Mucosa of rectum (tissue), 2 donors: ENCODE measurements at regions not wholly inside any gene's neighbourhood (a gene's known extent, or its start where the extent isn't known, plus 50 kb on each side); places are given as distances from the start of the nearest gene placed in this dataset.
"Not testable (repeated sequence)": the region's sequence is repeated elsewhere in the genome, so short reads cannot be mapped to it uniquely, and the experiment has no call there.

Experiments used
- H3K27ac ChIP-seq, 2 donors: one replicate each; pipeline ENCODE4 v1.7.0; 2013; ENCODE audit warnings: inconsistent platforms in 2 of 2, low read depth in 2 of 2, low read length in 2 of 2
- H3K27me3 ChIP-seq, 2 donors: one replicate each; pipeline ENCODE4 v1.7.0; 2013; ENCODE audit warnings: low read length in 2 of 2; ENCODE audit not compliant: control insufficient read depth in 2 of 2, insufficient read depth in 2 of 2
- H3K36me3 ChIP-seq, 2 donors: one replicate each; pipeline ENCODE4 v1.7.0; 2013; ENCODE audit warnings: low read length in 2 of 2; ENCODE audit not compliant: control insufficient read depth in 2 of 2, insufficient read depth in 2 of 2
- H3K4me1 ChIP-seq, 2 donors: one replicate each; pipeline ENCODE4 v1.7.0; 2013; ENCODE audit warnings: low read length in 2 of 2, mild to moderate bottlenecking in 1 of 2; ENCODE audit not compliant: control insufficient read depth in 2 of 2, insufficient read depth in 2 of 2
- H3K4me3 ChIP-seq, 2 donors: one replicate each; pipeline ENCODE4 v1.7.0; 2013; ENCODE audit warnings: low read length in 2 of 2
- H3K9ac ChIP-seq, 2 donors: one replicate each; pipeline ENCODE4 v1.7.0; 2013; ENCODE audit warnings: low read length in 2 of 2, low read depth in 1 of 2, mild to moderate bottlenecking in 1 of 2
- H3K9me3 ChIP-seq, 2 donors: one replicate each; pipeline ENCODE4 v1.7.0; 2013; ENCODE audit warnings: low read length in 2 of 2; ENCODE audit not compliant: control insufficient read depth in 2 of 2
- donor health status: healthy.
- donor health status: Normal muscosa, but diverticular disease.

DNA sequence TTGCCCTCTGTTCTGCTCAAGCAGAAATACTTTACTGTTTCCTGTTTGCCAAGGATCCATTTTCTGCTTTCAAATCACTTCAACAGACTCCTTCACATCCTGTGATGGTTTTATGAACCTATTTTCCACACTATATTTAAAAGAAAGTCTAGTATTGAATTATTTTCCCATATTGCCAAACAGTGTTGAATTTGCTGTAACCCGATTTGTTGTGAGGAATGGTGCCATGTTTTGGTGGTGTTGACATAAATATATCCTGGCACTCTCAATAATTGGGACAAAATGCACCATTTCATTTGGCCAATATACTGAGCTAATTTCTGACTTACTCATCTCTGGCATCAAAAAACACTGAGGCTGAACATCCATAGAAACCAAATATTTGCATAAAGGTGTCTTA lies 615.4 kb upstream of the SEMA3D start:
- H3K27me3 ChIP-seq, result no peaks in the 10 kb centered on the region
- H3K9me3 ChIP-seq, result no peaks in the 10 kb centered on the region
- no peaks in the 10 kb centered on the region for H3K4me1 ChIP-seq
- H3K4me3 ChIP-seq, result no peak overlapping the region
- H3K27ac ChIP-seq, result no peak overlapping the region
- H3K36me3 ChIP-seq, result no peaks in the 10 kb centered on the region
- H3K9ac ChIP-seq, result no peak overlapping the region

DNA sequence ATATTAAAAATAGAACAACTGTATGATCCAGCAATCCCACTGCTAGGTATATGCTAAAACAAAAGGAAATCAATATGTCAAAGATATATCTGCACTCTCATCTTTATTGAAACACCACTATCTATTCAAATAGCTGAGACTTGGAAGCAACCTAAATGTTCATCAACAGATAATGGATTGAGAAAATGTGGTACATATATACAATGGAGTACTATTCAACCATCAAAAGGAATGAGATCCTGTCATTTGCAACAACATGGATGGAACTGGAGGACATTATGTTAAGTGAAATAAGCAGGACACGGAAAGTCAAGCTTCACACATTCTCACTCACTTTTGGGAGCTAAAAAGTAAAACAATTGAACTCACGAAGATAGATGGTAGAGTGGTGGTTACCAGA lies 610.1 kb upstream of the SEMA3D start:
- H3K4me1 ChIP-seq, result no peaks in the 10 kb centered on the region
- no peak overlapping the region for H3K27ac ChIP-seq
- no peak overlapping the region for H3K9ac ChIP-seq
- H3K4me3 ChIP-seq, result no peak overlapping the region
- H3K36me3 ChIP-seq, result no peaks in the 10 kb centered on the region
- H3K9me3 ChIP-seq, result no peaks in the 10 kb centered on the region
- H3K27me3 ChIP-seq, result no peaks in the 10 kb centered on the region

GRCh38 chr7:85791098-85791497 lies 604.2 kb upstream of the SEMA3D start:
- H3K36me3 ChIP-seq, H3K4me3 ChIP-seq, H3K9me3 ChIP-seq, H3K9ac ChIP-seq, H3K27me3 ChIP-seq, H3K4me1 ChIP-seq, H3K27ac ChIP-seq: not testable (repeated sequence)

DNA sequence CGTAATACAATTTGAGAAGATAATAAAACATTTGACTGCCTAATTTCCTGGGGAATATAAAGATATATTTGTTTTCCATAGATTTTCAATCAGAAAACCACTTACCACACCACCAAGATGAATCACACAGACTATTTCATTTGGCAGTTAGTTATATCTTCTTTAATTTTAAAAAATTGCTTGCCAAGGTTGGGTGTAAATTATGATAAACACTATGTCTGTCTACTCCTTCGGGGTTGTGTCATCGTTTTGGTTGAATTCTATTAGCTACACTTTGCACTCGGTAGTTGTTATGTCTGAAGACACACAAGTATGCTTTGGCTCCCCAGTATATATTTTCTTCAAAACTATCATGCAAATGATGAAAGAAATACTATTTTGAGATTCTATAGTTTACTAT lies 594.8 kb upstream of the SEMA3D start:
- no peaks in the 10 kb centered on the region for H3K36me3 ChIP-seq
- no peaks in the 10 kb centered on the region for H3K9me3 ChIP-seq
- H3K27me3 ChIP-seq, result no peaks in the 10 kb centered on the region
- H3K27ac ChIP-seq, result no peak overlapping the region
- H3K4me3 ChIP-seq, result no peak overlapping the region
- no peak overlapping the region for H3K9ac ChIP-seq
- no peaks in the 10 kb centered on the region for H3K4me1 ChIP-seq

DNA sequence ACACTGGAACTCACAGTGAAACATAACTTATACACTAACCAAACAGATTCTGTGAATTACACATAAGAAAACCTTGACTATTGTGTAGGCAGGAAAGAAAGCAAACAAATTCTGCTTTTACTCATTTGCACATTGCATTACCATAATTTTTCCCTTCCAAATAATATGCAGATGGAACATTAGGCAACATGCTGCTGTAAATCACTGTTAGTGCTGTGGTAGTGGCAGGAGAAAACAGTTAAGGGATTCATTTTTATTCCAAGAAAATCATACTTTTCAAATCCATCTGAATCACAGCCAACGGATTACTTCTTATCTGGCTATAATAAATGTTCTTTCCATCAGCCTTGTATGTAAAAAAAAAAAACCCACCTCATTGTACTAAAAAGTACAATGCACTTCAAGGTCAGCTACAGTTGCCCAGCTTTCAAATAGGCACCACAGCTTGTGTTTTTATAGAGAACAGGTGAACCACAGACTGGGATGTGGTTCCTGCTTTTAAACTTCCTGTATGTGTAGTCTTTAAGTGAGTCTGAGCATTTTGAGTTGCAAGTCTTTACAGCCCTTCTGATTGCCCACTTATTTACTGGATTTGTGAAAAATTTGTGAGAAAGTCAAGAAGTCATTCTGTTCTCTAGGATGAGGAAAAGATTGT lies 590.0 kb upstream of the SEMA3D start:
- Histone ChIP-seq H3K9ac (no peak overlapping the region), H3K36me3 (no peaks in the 10 kb centered on the region), H3K27me3 (no peaks in the 10 kb centered on the region), H3K4me3 (no peak overlapping the region), H3K27ac (no peak overlapping the region), H3K4me1 (no peaks in the 10 kb centered on the region), H3K9me3 (no peaks in the 10 kb centered on the region)

DNA sequence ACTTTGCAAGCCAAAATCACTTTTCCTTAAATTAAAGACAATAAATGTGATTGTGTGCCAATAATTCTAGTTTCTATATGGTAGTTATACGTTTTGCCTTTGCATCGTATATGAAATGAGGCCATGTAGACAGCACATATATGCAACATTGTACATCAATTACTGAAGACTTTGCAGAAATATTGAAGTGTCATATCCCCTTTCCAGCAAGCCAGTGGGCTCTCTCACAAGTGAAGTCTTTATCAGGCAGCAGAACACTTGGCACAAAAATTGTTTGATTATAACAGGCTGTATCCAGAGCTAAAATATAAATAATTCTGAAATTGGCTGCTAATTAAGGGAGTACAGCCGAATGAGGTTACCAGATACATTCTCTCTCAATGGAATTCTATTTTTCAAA lies 588.6 kb upstream of the SEMA3D start:
- no peaks in the 10 kb centered on the region for H3K36me3 ChIP-seq

DNA sequence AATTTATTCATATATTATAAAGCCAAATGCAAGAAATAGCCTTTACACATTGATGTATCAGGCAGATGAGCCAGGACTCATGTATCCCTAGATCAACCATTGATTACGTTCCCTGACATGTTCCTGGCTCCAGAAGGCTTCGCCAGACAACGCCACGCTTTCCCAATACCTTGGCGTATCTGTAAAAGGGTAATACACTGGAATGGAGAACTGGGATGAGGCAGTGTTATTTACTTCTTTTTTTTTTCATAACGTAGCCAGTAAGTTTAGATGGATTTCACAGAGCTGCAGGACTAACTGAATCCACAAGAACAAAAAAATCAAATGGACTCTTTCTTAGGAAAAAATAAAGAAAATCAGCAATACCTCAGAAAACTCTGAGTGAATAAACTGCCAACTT lies 588.1 kb upstream of the SEMA3D start:
- Histone ChIP-seq H3K9me3 (no peaks in the 10 kb centered on the region), H3K27me3 (no peaks in the 10 kb centered on the region), H3K4me3 (no peak overlapping the region), H3K36me3 (no peaks in the 10 kb centered on the region), H3K4me1 (no peaks in the 10 kb centered on the region), H3K27ac (no peak overlapping the region), H3K9ac (no peak overlapping the region)

More for the DNA sequence above, 588.6 kb upstream of the SEMA3D start:
- H3K9me3 ChIP-seq, result no peaks in the 10 kb centered on the region
- no peak overlapping the region for H3K4me3 ChIP-seq
- no peak overlapping the region for H3K9ac ChIP-seq
- H3K4me1 ChIP-seq, result no peaks in the 10 kb centered on the region
- H3K27me3 ChIP-seq, result no peaks in the 10 kb centered on the region
- no peak overlapping the region for H3K27ac ChIP-seq

GRCh38 chr7:85773116-85773728 lies 586.4 kb upstream of the SEMA3D start:
- Histone ChIP-seq H3K4me3 (no peak overlapping the region), H3K9ac (no peak overlapping the region), H3K27me3 (no peaks in the 10 kb centered on the region), H3K36me3 (no peaks in the 10 kb centered on the region), H3K9me3 (no peaks in the 10 kb centered on the region), H3K4me1 (no peaks in the 10 kb centered on the region), H3K27ac (no peak overlapping the region)

- Histone ChIP-seq H3K4me3 (no peak overlapping the region), H3K9me3 (no peaks in the 10 kb centered on the region), H3K9ac (no peak overlapping the region), H3K27ac (no peak overlapping the region), H3K27me3 (no peaks in the 10 kb centered on the region), H3K4me1 (no peaks in the 10 kb centered on the region), H3K36me3 (no peaks in the 10 kb centered on the region)
Measured at GRCh38 chr7:85771516-85771915, 584.7 kb upstream of the SEMA3D start.

GRCh38 chr7:85770332-85770731 lies 583.5 kb upstream of the SEMA3D start:
- no peak overlapping the region for H3K4me3 ChIP-seq
- H3K27ac ChIP-seq, result no peak overlapping the region
- no peaks in the 10 kb centered on the region for H3K36me3 ChIP-seq
- H3K9me3 ChIP-seq, result no peaks in the 10 kb centered on the region
- no peaks in the 10 kb centered on the region for H3K27me3 ChIP-seq
- H3K9ac ChIP-seq, result no peak overlapping the region
- H3K4me1 ChIP-seq, result peaks cover 0 to 5% of the 10 kb centered on the region in 2 donors
